Fibroblast of lung (primary cell): ENCODE measurements at regions not wholly inside any gene's neighbourhood (a gene's known extent, or its start where the extent isn't known, plus 50 kb on each side); places are given as distances from the start of the nearest gene placed in this dataset.

Source experiments
- DNase-seq, 2 donors: peaks; one replicate each; pipeline versions ENCODE4 v3.0.0 to v3.0.0-alpha.2; 2010; ENCODE audit warnings: low read depth in 2 of 2
- H2AFZ ChIP-seq: 2 replicates; pipeline ENCODE4 v1.5.1; 2012; ENCODE audit warnings: low read length, control low read depth, inconsistent platforms
- H3K27ac ChIP-seq: 2 replicates; pipeline ENCODE4 v1.5.1; 2011; ENCODE audit warnings: low read length, control low read depth; ENCODE audit not compliant: insufficient read depth
- H3K27me3 ChIP-seq: 2 replicates; pipeline ENCODE4 v1.5.1; 2011; ENCODE audit warnings: mild to moderate bottlenecking, low read length; ENCODE audit not compliant: control insufficient read depth, insufficient read depth
- H3K36me3 ChIP-seq: 2 replicates; pipeline ENCODE4 v1.5.1; 2011; ENCODE audit warnings: low read length; ENCODE audit not compliant: control insufficient read depth, insufficient read depth
- H3K4me1 ChIP-seq: 2 replicates; pipeline ENCODE4 v1.5.1; 2011; ENCODE audit warnings: low read length; ENCODE audit not compliant: control insufficient read depth, insufficient read depth; ENCODE audit errors: extremely low read depth
- H3K4me2 ChIP-seq: 2 replicates; pipeline ENCODE4 v1.5.1; 2011; ENCODE audit warnings: low read length, control low read depth; ENCODE audit not compliant: insufficient read depth; ENCODE audit errors: extremely low read depth
- H3K4me3 ChIP-seq, 4 experiments: fragments of 200-600 bp in 1 of 4; sonication (generic) in 1 of 4; replicated peaks in 1 of 4; 2 replicates each; pipeline ENCODE4 v1.5.1; 2011 to 2016; ENCODE audit warnings: low read length in 4 of 4, low read depth in 3 of 4, mild to moderate bottlenecking in 3 of 4, control low read depth in 2 of 4, inconsistent platforms in 1 of 4, mixed read lengths in 1 of 4; ENCODE audit not compliant: insufficient read depth in 1 of 4; ENCODE audit errors: control extremely low read depth in 1 of 4
- H3K79me2 ChIP-seq: 2 replicates; pipeline ENCODE4 v1.5.1; 2012; ENCODE audit warnings: mild to moderate bottlenecking, low read length, inconsistent platforms; ENCODE audit not compliant: control insufficient read depth, insufficient read depth
- H3K9ac ChIP-seq: 2 replicates; pipeline ENCODE4 v1.5.1; 2011; ENCODE audit warnings: mild to moderate bottlenecking, low read length, control low read depth; ENCODE audit not compliant: insufficient read depth
- H3K9me3 ChIP-seq: 2 replicates; pipeline ENCODE4 v1.5.1; 2012; ENCODE audit warnings: low read depth, low read length; ENCODE audit not compliant: control insufficient read depth, insufficient read depth
- H4K20me1 ChIP-seq: 2 replicates; pipeline ENCODE4 v1.5.1; 2011; ENCODE audit warnings: low read length; ENCODE audit not compliant: control insufficient read depth, insufficient read depth; ENCODE audit errors: extremely low read depth
- CTCF ChIP-seq, 2 donors: IDR thresholded peaks in 1 of 2; conservative IDR thresholded peaks in 1 of 2; 1 replicate in 1 of 2; 2 replicates in 1 of 2; pipeline ENCODE4 v1.5.1; 2011 to 2012; ENCODE audit warnings: low read length in 2 of 2, control low read depth in 1 of 2, inconsistent platforms in 1 of 2, low read depth in 1 of 2, mild to moderate bottlenecking in 1 of 2
- EZH2 ChIP-seq: IDR thresholded peaks from 2 replicates; pipeline ENCODE4 v1.5.1; 2012; ENCODE audit warnings: low read length, control low read depth, mild to moderate bottlenecking; ENCODE audit errors: missing control alignments

GRCh38 chr4:134780244-134780643, 578.7 kb upstream of the PABPC4L start:
- H3K27me3 ChIP-seq: no peaks in the 10 kb centered on the region
- H4K20me1 ChIP-seq: no peaks in the 10 kb centered on the region
- no peaks in the 10 kb centered on the region for H3K9me3 ChIP-seq
- peak in 1 of 2 donors; percentile 5 for DNase-seq
- H3K9ac ChIP-seq: no peak overlapping the region
- no peak overlapping the region for H2AFZ ChIP-seq
- no peak overlapping the region for H3K27ac ChIP-seq
- H3K36me3 ChIP-seq: no peaks in the 10 kb centered on the region
- H3K4me1 ChIP-seq: no peaks in the 10 kb centered on the region
- TF ChIP-seq EZH2: no peak
- TF ChIP-seq CTCF (conservative IDR thresholded peaks at IDR 0.05 in 1 of 2, IDR thresholded peaks at IDR 0.05 in 1 of 2; ENCODE audit: low read depth in 1 of 2, low read length in 2 of 2): no peak
- H3K4me2 ChIP-seq: no peak overlapping the region
- H3K79me2 ChIP-seq: no peaks in the 10 kb centered on the region
- H3K4me3 ChIP-seq: no peak overlapping the region

GRCh38 chr4:134777606-134778005, 576.0 kb upstream of the PABPC4L start:
- H3K27ac ChIP-seq: no peak overlapping the region
- no peaks in the 10 kb centered on the region for H3K27me3 ChIP-seq
- TF ChIP-seq CTCF (conservative IDR thresholded peaks at IDR 0.05 in 1 of 2, IDR thresholded peaks at IDR 0.05 in 1 of 2; ENCODE audit: low read depth in 1 of 2, low read length in 2 of 2): no peak
- TF ChIP-seq EZH2: no peak
- DNase-seq: peak in 1 of 2 donors; percentile 3
- no peaks in the 10 kb centered on the region for H3K79me2 ChIP-seq
- H3K9me3 ChIP-seq: no peaks in the 10 kb centered on the region
- H4K20me1 ChIP-seq: no peaks in the 10 kb centered on the region
- H3K4me3 ChIP-seq: no peak overlapping the region
- no peaks in the 10 kb centered on the region for H3K4me1 ChIP-seq
- no peaks in the 10 kb centered on the region for H3K36me3 ChIP-seq
- no peak overlapping the region for H3K9ac ChIP-seq
- H3K4me2 ChIP-seq: no peak overlapping the region
- H2AFZ ChIP-seq: no peak overlapping the region

- H3K4me1 ChIP-seq: no peaks in the 10 kb centered on the region
- H3K27me3 ChIP-seq: no peaks in the 10 kb centered on the region
- no peaks in the 10 kb centered on the region for H3K79me2 ChIP-seq
- H3K27ac ChIP-seq: no peak overlapping the region
- no peak overlapping the region for H3K4me3 ChIP-seq
- H3K4me2 ChIP-seq: no peak overlapping the region
- H4K20me1 ChIP-seq: no peaks in the 10 kb centered on the region
- no peak overlapping the region for H2AFZ ChIP-seq
- H3K9me3 ChIP-seq: no peaks in the 10 kb centered on the region
- TF ChIP-seq EZH2 (no peak), CTCF (conservative IDR thresholded peaks at IDR 0.05 in 1 of 2, IDR thresholded peaks at IDR 0.05 in 1 of 2; ENCODE audit: low read depth in 1 of 2, low read length in 2 of 2) (no peak)
- no peak for DNase-seq
- no peak overlapping the region for H3K9ac ChIP-seq
- no peaks in the 10 kb centered on the region for H3K36me3 ChIP-seq
Measured at GRCh38 chr4:134773497-134774000, 572.0 kb upstream of the PABPC4L start.
